ENCODE measurements at regions not wholly inside any gene's neighbourhood (a gene's known extent, or its start where the extent isn't known, plus 50 kb on each side); places are given as distances from the start of the nearest gene placed in this dataset.

GRCh38 chr14:71395636-71396035 is 488.4 kb downstream of the PCNX1 start:
- TF ChIP-seq POLR2A (IDR thresholded peaks at IDR 0.05; ENCODE audit: low read length) (no peak), GATA1 (IDR thresholded peaks at IDR 0.05; ENCODE audit: low read depth, low read length) (no peak)

All from erythroblast (primary cell).